HCT116 (cell line): ENCODE measurements at regions not wholly inside any gene's neighbourhood (a gene's known extent, or its start where the extent isn't known, plus 50 kb on each side); places are given as distances from the start of the nearest gene placed in this dataset.

Source experiments
- ATAC-seq: fragments of 200-7000 bp; cut with Tn5 transposase; 2 replicates; pipeline ENCODE4 v1.9.1; 2020; ENCODE audit warnings: mild to moderate bottlenecking, moderate library complexity
- BruUV-seq: library from RNA; stranded (reverse); fragments of 400-500 nt; replicated peaks from 2 replicates; lab custom pipeline; 2021; lab: Mats Ljungman, UMichigan
- CTCF ChIA-PET: fragments of 300-600 bp; sonication (Branson Sonifier 250); formaldehyde crosslinking; loops from one replicate; lab custom pipeline; 2021; ENCODE audit warnings: antibody characterized with exemption; lab: Charles Lee
- POLR2A ChIA-PET: fragments of 300-600, 350-600 bp; sonication (Branson Sonifier 250); formaldehyde crosslinking; loops from one replicate; lab custom pipeline; 2021; ENCODE audit warnings: antibody characterized with exemption; lab: Charles Lee
- RAD21 ChIA-PET, 2 experiments: fragments of 300-600 bp; sonication (Branson Sonifier 250); formaldehyde crosslinking; loops; one replicate each; lab custom pipeline; 2023; ENCODE audit warnings: low total read pairs in 2 of 2; ENCODE audit not compliant: uncharacterized antibody in 2 of 2, unreplicated experiment in 2 of 2, low non-redundant PET in 1 of 2; lab: Charles Lee
- DNase-seq: peaks from one replicate; pipeline ENCODE4 v3.0.0-alpha.2; 2010; ENCODE audit warnings: low read depth, low spot score
- H2AFZ ChIP-seq: fragments of 200-600 bp; shearing (Covaris generic), sonication (generic); 2 replicates; pipeline ENCODE4 v1.6.1; 2017; ENCODE audit warnings: low read depth, mixed run types, mixed read lengths, antibody characterized with exemption, low read length; ENCODE audit not compliant: poor library complexity, severe bottlenecking
- H3K27ac ChIP-seq: 2 replicates; pipeline ENCODE4 v1.5.1; 2012; ENCODE audit warnings: low read depth, low read length
- H3K27me3 ChIP-seq: fragments of 200-600 bp; sonication (generic); 2 replicates; pipeline ENCODE4 v1.6.1; 2016; ENCODE audit warnings: mixed run types, low read length, mixed read lengths; ENCODE audit not compliant: insufficient read depth
- H3K36me3 ChIP-seq, 2 experiments: fragments of 200-500 bp in 1 of 2; fragments of 200-600 bp in 1 of 2; sonication (Bioruptor generic) in 1 of 2; sonication (generic) in 1 of 2; 2 replicates each; pipeline versions ENCODE4 v1.5.1 to v1.6.1; 2014 to 2016; ENCODE audit warnings: low read length in 2 of 2, inconsistent platforms in 1 of 2, mixed read lengths in 1 of 2, mixed run types in 1 of 2; ENCODE audit not compliant: insufficient read depth in 2 of 2, control insufficient read depth in 1 of 2
- H3K4me1 ChIP-seq, 2 experiments: fragments of 200-600 bp in 1 of 2; sonication (generic) in 1 of 2; 2 replicates each; pipeline versions ENCODE4 v1.5.1 to v1.6.1; 2012 to 2017; ENCODE audit warnings: low read length in 2 of 2, inconsistent platforms in 1 of 2, mild to moderate bottlenecking in 1 of 2, mixed read lengths in 1 of 2, mixed run types in 1 of 2, moderate library complexity in 1 of 2; ENCODE audit not compliant: insufficient read depth in 2 of 2, control insufficient read depth in 1 of 2
- H3K4me2 ChIP-seq: fragments of 200-600 bp; sonication (generic); 2 replicates; pipeline ENCODE4 v1.6.1; 2017; ENCODE audit warnings: mixed run types, low read length, mixed read lengths
- H3K4me3 ChIP-seq, 2 experiments: fragments of 200-600 bp in 1 of 2; sonication (generic) in 1 of 2; replicated peaks in 1 of 2; 2 replicates each; pipeline ENCODE4 v1.5.1; 2011 to 2016; ENCODE audit warnings: low read length in 2 of 2, control low read depth in 1 of 2, low read depth in 1 of 2, mild to moderate bottlenecking in 1 of 2, mixed read lengths in 1 of 2, mixed run types in 1 of 2
- H3K79me2 ChIP-seq: fragments of 200-600 bp; sonication (generic); 2 replicates; pipeline ENCODE4 v1.6.1; 2017; ENCODE audit warnings: mild to moderate bottlenecking, mixed run types, low read length, moderate library complexity, mixed read lengths; ENCODE audit not compliant: insufficient read depth
- H3K9ac ChIP-seq: fragments of 200-600 bp; sonication (generic); 2 replicates; pipeline ENCODE4 v1.6.1; 2016; ENCODE audit warnings: low read length, mixed read lengths
- H3K9me2 ChIP-seq: fragments of 200-600 bp; sonication (generic), shearing (Covaris generic); 2 replicates; pipeline ENCODE4 v1.6.1; 2017; ENCODE audit warnings: mixed run types, mild to moderate bottlenecking, moderate library complexity; ENCODE audit not compliant: insufficient read depth
- H3K9me3 ChIP-seq, 2 experiments: fragments of 200-500 bp in 1 of 2; fragments of 200-600 bp in 1 of 2; sonication (Bioruptor generic) in 1 of 2; sonication (generic) in 1 of 2; 2 replicates each; pipeline ENCODE4 v1.6.1; 2014 to 2017; ENCODE audit warnings: low read length in 2 of 2, mixed read lengths in 2 of 2, inconsistent platforms in 1 of 2, low read depth in 1 of 2, mild to moderate bottlenecking in 1 of 2, mixed run types in 1 of 2, moderate library complexity in 1 of 2; ENCODE audit not compliant: control insufficient read depth in 1 of 2, insufficient read depth in 1 of 2
- H4K20me1 ChIP-seq: fragments of 200-600 bp; sonication (generic), shearing (Covaris generic); 2 replicates; pipeline ENCODE4 v1.6.1; 2017; ENCODE audit warnings: mixed run types, mild to moderate bottlenecking, moderate library complexity; ENCODE audit not compliant: insufficient read depth
- CBX3 ChIP-seq: IDR thresholded peaks from 2 replicates; pipeline ENCODE4 v1.6.1; 2012; ENCODE audit warnings: low read depth
- CEBPB ChIP-seq: IDR thresholded peaks from 2 replicates; pipeline ENCODE4 v1.6.1; 2012; ENCODE audit warnings: low read depth
- EGR1 ChIP-seq: IDR thresholded peaks from 2 replicates; pipeline ENCODE4 v1.6.1; 2012; ENCODE audit warnings: low read depth
- ELF1 ChIP-seq: IDR thresholded peaks from 2 replicates; pipeline ENCODE4 v1.6.1; 2012; ENCODE audit warnings: low read depth, borderline replicate concordance
- RAD21 ChIP-seq: IDR thresholded peaks from 2 replicates; pipeline ENCODE4 v1.6.1; 2012; ENCODE audit warnings: low read depth, mild to moderate bottlenecking
- REST ChIP-seq: IDR thresholded peaks from 2 replicates; pipeline ENCODE4 v1.6.1; 2012; ENCODE audit warnings: low read depth
- TCF7L2 ChIP-seq: IDR thresholded peaks from 2 replicates; pipeline ENCODE4 v1.7.0; 2011; ENCODE audit warnings: borderline replicate concordance, inconsistent platforms; ENCODE audit not compliant: insufficient read depth, insufficient read length; ENCODE audit errors: extremely low read depth
- ZFX ChIP-seq: fragments of 450-650 bp; IDR thresholded peaks from 2 replicates; pipeline ENCODE4 v1.6.1; 2017
- intact Hi-C: fragments of 100-400 bp; cut with micrococcal nuclease; formaldehyde crosslinking; loops from 2 replicates; pipeline ENCODE4 v1.10.0; 2022

- TF ChIP-seq TCF7L2 (no peak), EGR1 (no peak), CBX3 (no peak), ZFX (no peak), CEBPB (no peak), ELF1 (no peak), REST (no peak), RAD21 (no peak)
- TF ChIP-seq, all 23 proteins: peak for 0
- no peak for ATAC-seq
- RAD21 ChIA-PET: interaction anchor here in 1 of 2 experiments (0.5 kb wide), 1 partner anchor 15 kb away, joined by 3 read pairs; no protein-coding TSS in a partner anchor
- no peak for DNase-seq
- POLR2A ChIA-PET: no interaction called here
- no peak overlapping the region for H3K4me2 ChIP-seq
- no peaks in the 10 kb centered on the region for H3K79me2 ChIP-seq
- H3K4me3 ChIP-seq: no peak overlapping the region
- no peaks in the 10 kb centered on the region for H3K9me3 ChIP-seq
- CTCF ChIA-PET: no interaction called here
- no TSS peak for BruUV-seq
- no peaks in the 10 kb centered on the region for H4K20me1 ChIP-seq
- H3K9ac ChIP-seq: no peak overlapping the region
- no peaks in the 10 kb centered on the region for H3K4me1 ChIP-seq
- no peaks in the 10 kb centered on the region for H3K9me2 ChIP-seq
- no peaks in the 10 kb centered on the region for H3K36me3 ChIP-seq
- peaks cover 37% of the 10 kb centered on the region; the same call in 1 of the 2 replicates for H3K27me3 ChIP-seq
- H2AFZ ChIP-seq: no peak overlapping the region
- H3K27ac ChIP-seq: no peak overlapping the region
- intact Hi-C loops: no loop called here
Measured at GRCh38 chr2:237012577-237013267, 73.0 kb upstream of the COPS8 start.
